NCI-H1105 (cell line): ENCODE measurements at regions not wholly inside any gene's neighbourhood (a gene's known extent, or its start where the extent isn't known, plus 50 kb on each side); places are given as distances from the start of the nearest gene placed in this dataset.
"Not testable (repeated sequence)": the region's sequence is repeated elsewhere in the genome, so short reads cannot be mapped to it uniquely, and the experiment has no call there.

Source experiments
- DNase-seq: peaks from one replicate; lab custom pipeline; 2025; lab: John Stamatoyannopoulos, UW

DNA sequence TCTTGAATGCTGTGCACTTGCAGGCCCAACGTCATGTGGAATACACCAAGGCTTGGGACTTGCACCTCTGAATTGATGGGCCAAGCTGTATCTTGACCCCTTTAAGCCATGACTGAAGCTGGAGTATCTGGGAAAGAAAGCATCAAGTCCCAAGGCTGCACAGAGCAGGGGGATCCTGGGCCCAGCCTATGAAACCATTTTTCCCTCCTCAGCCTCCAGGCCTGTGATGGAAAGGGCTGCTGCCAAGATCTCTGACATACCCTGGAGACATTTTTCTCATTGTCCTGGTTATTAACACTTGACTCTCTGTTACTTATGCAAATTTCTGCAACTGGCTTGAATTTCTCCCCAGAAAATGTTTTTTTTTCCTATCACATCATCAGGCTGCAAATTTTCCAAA, 174.0 kb upstream of the SNX2 start:
- DNase-seq: no peak

GRCh38 chr5:122602700-122603099, 172.2 kb upstream of the SNX2 start:
- DNase-seq: no peak

GRCh38 chr5:122605236-122605635, 169.6 kb upstream of the SNX2 start:
- no peak for DNase-seq

- no peak for DNase-seq
Observed at GRCh38 chr5:122607818-122608217, 167.1 kb upstream of the SNX2 start.

GRCh38 chr5:122608222-122608621, 166.7 kb upstream of the SNX2 start:
- DNase-seq: no peak

- DNase-seq: no peak
Observed at GRCh38 chr5:122611406-122611805, 163.5 kb upstream of the SNX2 start.

DNA sequence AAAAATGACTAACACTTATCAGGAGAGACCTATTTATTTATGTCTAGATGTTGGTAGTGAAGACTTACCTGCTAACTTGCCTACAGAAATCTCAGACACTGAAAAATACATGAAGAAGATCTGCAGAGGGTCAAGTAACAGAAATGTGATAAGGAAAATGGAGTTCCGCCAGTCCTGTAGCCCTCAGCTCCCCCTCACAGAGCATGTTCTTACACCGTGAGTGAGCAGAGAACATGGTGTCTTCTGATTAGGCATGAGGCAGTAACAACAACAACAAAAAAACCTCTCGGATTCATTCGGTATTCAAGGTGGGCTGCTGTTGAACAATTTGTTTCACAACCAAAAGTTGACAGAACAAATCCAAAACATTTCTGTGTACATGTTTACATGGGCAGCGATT, 162.0 kb upstream of the SNX2 start:
- no peak for DNase-seq

DNA sequence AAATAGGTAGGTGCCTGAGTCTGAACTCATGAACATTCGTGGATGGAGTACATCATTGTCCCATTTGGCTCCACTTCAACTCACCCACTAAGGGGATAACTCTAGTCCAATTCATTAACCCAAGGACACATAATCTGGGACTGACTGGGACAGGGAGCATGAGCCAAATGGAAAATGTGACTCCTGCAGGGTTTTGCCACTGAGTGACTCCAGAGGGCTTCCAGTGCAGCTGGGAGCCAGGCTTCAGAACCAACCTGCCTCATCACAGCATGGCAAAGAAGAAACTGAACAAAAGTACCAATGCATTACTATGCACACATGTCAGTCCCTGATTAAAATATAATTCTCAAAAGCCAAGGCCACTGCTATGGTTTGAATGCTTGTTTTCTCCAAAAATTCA, 159.7 kb upstream of the SNX2 start:
- no peak for DNase-seq

- no peak for DNase-seq
Observed at GRCh38 chr5:122615832-122616231, 159.0 kb upstream of the SNX2 start.

DNA sequence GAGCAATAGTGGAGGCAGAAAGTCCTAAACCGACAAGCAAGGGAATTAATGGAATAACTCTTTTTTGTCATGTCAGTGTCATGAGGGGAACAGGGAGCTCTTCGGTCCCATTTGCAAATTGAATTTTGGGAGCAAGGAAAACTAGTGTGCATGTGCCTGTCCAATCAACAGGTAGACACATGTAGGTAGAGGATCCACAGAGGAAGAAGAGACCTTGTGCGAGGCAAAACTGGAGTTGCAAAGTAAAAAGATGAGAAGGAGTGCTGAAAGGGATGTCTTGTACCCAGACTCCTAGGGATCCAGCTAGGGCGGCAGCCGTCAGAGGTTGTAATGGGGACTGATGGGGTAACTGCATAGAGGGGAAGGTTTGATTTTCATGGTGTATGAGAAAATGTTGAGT, 156.8 kb upstream of the SNX2 start:
- DNase-seq: not testable (repeated sequence)

- not testable (repeated sequence) for DNase-seq
Observed at GRCh38 chr5:122620768-122621167, 154.1 kb upstream of the SNX2 start.

GRCh38 chr5:122628714-122629113, 146.2 kb upstream of the SNX2 start:
- DNase-seq: not testable (repeated sequence)

DNA sequence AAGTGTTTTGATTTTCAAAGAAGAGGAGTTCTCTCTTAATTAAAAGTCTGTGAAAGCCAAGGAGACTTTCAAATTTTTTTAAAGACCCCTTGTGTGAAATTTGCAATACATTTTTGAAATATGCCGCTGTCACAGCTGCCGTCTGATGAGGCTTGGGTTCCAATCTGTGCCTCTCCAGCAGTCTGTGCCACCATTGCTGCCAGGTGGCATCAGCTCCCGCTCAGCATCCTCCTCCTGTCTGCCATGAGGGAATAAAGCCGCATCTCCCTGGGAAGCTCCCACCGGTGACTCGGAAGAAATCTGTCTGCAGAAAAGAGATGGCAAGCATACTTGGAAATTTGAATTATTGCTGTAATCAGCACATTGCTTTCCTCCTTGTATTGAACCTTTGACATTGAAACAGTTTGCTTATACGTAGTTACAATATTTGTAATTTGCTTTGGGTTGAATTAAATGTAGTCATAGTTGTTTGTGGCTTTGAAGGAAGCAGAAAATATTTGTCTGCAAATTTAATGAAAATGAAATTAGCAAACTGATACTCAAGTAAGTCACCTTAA, 145.7 kb upstream of the SNX2 start:
- DNase-seq: no peak

- no peak for DNase-seq
Observed at GRCh38 chr5:122638581-122638980, 136.3 kb upstream of the SNX2 start.

DNA sequence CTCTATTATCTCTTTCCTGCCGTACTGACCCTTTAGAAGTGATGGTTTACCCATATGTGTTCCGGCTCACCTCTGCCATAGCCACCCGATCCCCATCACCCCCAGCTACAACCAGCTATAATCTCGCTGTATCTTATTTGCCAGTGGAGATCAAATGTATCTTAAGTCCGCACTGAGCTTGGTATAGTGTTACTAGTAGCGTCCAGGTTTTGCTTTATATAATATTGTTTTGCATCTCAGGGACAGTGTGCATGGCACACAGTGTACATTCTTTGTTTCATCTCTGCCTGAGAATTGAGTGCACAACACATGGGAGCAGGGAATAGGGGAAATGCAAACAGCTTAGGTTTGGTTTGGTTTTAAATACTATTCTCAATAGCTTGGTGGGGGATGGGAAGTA, 135.8 kb upstream of the SNX2 start:
- DNase-seq: no peak

- no peak for DNase-seq
Observed at GRCh38 chr5:122639864-122640263, 135.0 kb upstream of the SNX2 start.

DNA sequence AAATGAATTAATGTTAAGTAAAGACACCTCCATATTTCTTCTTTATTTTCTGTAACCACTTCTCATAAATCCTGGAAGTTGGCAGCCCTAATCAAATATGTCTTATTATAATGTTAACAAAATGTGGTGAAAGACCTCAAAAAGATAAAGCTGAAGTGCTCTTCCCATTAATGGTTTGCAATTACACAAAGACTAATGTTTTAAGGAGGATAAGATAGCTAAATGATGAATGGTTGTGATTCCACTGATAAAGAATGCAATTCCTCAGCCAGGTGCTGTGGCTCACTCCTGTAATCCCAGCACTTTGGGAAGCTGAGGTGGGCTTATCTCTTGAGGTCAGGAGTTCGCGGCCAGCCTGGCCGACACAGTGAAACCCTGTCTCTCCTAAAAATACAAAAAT, 125.8 kb upstream of the SNX2 start:
- DNase-seq: no peak

DNA sequence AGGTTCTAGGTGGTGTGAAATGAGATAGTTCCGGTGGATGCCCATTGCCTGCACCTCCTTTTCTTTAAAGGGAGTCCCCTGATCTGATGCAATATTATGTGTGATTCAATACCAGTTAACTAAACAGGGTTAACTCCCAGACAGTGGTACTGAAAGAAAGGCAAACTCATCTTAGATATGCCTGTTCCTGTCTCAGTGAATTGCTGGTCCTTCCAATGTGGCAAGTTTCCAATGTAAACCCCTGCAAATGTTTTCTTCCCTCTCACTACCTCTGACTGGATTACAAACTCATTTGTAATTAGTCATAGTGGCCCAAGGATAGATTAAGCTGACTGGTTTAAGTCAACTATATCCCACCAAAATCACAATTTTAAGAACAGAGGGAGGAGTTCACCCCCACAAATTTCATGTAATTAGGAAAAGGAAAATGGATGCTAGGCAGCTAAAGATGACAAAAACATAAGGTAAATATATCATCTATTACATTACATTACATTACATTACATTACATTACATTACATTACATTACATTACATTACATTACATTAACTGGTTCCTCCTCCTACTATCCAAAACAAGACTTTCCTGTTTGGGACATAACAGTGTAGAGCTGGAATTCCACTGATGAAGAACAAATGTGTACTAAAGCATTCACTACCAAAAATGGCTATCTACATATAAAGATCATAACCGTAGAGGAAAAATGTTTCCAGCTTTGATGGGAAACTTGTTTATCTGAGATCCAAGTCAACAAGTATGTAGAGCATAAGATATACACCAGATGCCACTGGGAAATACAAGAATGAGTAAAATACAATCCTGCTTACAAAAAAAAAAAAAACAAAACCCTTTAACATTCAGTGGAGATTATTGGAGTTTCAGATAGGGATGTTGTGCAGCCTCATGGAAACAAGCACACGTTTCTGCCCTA, 121.5 kb upstream of the SNX2 start:
- DNase-seq: no peak

DNA sequence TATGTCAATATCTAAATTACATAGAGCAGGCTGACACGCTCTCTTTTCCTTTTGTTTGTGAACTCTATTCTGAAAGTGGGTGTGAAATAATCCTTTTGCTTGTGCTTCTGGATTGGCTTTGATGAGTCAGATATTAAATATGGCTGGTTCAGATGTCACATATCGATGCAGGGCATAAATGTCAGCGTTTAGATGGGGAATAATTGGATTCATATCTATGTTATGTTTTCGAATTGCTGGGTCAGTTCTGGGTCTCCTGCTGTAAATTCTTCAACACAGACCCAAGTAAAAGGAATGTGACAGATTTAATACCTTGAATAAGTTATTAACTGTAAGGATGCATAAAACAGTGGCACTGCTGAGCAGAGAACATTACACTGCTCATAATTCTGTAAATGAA, 118.7 kb upstream of the SNX2 start:
- no peak for DNase-seq

- DNase-seq: no peak
Observed at GRCh38 chr5:122656577-122656976, 118.3 kb upstream of the SNX2 start.

DNA sequence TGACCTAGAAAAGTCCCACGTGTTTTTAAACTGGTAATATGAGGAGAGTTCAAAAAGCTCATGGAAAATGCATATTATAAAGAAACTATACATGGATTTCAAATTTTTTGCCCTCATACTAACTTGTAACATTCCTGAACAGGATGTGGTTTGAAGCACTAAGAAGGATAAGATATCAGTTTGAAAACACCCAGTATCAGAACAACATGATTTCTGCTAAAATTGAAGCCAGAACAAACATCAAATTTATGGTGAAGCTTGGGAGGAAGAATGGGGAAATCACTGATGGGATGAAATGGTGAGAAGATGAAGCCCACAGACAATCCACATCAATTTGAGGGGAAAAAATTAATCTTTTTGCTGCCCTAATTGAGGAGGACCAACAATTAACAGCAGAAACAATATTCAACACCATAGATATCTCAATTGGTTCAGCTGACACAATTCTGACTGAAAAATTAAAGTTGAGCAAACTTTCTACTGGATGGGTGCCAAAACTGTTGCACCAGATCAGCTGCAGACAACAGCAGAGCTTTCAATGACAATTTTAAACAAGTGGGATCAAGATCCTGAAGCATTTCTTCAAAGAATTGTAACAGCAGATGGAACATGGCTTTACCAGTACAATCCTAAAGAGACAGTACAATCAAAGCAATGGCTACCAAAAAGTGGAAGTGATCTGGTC, 113.2 kb upstream of the SNX2 start:
- DNase-seq: no peak

- DNase-seq: no peak
Observed at GRCh38 chr5:122665051-122665450, 109.8 kb upstream of the SNX2 start.

GRCh38 chr5:122668552-122668951, 106.3 kb upstream of the SNX2 start:
- DNase-seq: no peak
